ENCODE measurements at regions not wholly inside any gene's neighbourhood (a gene's known extent, or its start where the extent isn't known, plus 50 kb on each side); places are given as distances from the start of the nearest gene placed in this dataset.

DNA sequence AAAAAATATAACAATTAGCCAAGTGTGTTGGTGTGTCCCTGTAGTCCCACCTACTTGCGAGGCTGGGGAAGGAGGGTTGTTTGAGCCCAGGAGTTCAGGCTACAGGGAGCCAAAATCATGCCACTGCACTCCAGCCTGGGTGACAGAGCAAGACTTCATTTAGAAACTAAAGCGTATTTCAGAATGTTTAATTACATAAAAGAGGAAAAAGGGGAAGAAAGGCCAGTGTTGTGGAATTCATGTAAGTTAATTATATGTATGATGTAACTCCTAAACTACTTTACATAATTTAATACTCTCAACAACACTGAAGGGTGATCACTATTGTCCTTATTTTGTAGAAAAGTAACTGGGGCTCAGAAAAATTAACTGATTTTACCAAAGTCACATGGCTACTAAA, 67.2 kb upstream of the HOPX start:
- Histone ChIP-seq H3K27me3 (ENCODE audit: control insufficient read depth, insufficient read depth, low read length) (peaks cover 7% of the 10 kb centered on the region), H3K4me3 (ENCODE audit: low read depth, low read length) (no peak overlapping the region), H3K36me3 (ENCODE audit: control insufficient read depth, insufficient read depth, low read length) (no peaks in the 10 kb centered on the region)
- TF ChIP-seq, protein P1, sequence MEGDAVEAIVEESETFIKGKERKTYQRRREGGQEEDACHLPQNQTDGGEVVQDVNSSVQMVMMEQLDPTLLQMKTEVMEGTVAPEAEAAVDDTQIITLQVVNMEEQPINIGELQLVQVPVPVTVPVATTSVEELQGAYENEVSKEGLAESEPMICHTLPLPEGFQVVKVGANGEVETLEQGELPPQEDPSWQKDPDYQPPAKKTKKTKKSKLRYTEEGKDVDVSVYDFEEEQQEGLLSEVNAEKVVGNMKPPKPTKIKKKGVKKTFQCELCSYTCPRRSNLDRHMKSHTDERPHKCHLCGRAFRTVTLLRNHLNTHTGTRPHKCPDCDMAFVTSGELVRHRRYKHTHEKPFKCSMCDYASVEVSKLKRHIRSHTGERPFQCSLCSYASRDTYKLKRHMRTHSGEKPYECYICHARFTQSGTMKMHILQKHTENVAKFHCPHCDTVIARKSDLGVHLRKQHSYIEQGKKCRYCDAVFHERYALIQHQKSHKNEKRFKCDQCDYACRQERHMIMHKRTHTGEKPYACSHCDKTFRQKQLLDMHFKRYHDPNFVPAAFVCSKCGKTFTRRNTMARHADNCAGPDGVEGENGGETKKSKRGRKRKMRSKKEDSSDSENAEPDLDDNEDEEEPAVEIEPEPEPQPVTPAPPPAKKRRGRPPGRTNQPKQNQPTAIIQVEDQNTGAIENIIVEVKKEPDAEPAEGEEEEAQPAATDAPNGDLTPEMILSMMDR (IDR thresholded peaks at IDR 0.05; ENCODE audit: insufficient read depth, low read depth, low read length) = no peak
- ChIA-PET POLR2A (no interaction called here), CTCF (no interaction called here)
- no peak for DNase-seq (ENCODE audit: low read depth)

DNA sequence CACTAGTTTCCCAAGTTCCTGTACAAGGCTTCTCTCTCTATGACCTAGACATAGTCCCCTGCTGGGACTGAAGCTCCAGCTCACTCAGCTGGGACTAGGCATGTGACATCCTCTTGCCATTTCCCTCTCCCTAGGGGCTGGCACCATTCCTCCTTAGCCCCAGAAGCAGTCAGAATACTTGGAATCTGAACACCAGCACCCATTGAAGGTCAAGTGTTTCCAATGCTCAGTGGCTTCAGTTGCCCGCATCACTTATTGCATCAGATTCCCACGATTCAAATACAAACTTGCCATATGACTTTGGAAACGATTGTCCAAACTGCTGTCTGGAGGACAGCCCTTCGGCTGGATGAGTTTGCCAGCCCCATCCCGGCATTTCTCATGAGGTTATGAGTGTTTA, 65.5 kb upstream of the HOPX start:
- ChIA-PET CTCF (interaction anchor here (0.7 kb wide), 1 partner anchor 31 kb away, joined by 3 read pairs; no protein-coding TSS in a partner anchor), POLR2A (no interaction called here)
- peaks cover 5% of the 10 kb centered on the region; the same call in 1 of the 2 replicates for H3K27me3 ChIP-seq (ENCODE audit: control insufficient read depth, insufficient read depth, low read length)

DNA sequence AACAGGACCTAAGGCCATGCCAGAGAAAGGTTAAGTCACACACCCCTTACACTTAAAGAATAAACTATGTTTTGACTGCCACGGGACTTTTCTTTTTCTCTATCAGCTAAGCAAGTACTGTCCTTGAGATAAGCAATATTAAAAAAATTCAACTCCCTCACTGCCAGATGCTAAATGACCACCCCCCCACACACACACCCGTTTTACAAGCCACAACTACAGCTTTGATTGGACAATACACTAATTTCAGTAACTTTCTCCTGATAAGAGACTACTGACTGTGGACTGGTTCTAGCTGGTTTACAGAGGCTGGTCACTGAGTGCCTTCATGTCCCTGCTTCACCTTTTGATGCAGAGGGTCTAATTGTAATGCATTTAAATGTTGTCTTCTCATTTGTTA, 63.9 kb upstream of the HOPX start:
- Histone ChIP-seq H3K4me3 (ENCODE audit: low read depth, low read length) (no peak overlapping the region), H3K27me3 (ENCODE audit: control insufficient read depth, insufficient read depth, low read length) (peaks cover 5% of the 10 kb centered on the region), H3K36me3 (ENCODE audit: control insufficient read depth, insufficient read depth, low read length) (no peaks in the 10 kb centered on the region)
- ChIA-PET POLR2A (no interaction called here), CTCF (interaction anchor here (1.1 kb wide), 1 partner anchor 169 kb away, joined by 4 read pairs; no protein-coding TSS in a partner anchor)
- TF ChIP-seq, protein P1 (IDR thresholded peaks at IDR 0.05; ENCODE audit: insufficient read depth, low read depth, low read length) = no peak
- DNase-seq (ENCODE audit: low read depth) = no peak

More for the DNA sequence above, 65.5 kb upstream of the HOPX start:
- Histone ChIP-seq H3K36me3 (ENCODE audit: control insufficient read depth, insufficient read depth, low read length) (no peaks in the 10 kb centered on the region), H3K4me3 (ENCODE audit: low read depth, low read length) (no peak overlapping the region)
- TF ChIP-seq, protein P1 (IDR thresholded peaks at IDR 0.05; ENCODE audit: insufficient read depth, low read depth, low read length) = no peak
- DNase-seq (ENCODE audit: low read depth) = no peak

DNA sequence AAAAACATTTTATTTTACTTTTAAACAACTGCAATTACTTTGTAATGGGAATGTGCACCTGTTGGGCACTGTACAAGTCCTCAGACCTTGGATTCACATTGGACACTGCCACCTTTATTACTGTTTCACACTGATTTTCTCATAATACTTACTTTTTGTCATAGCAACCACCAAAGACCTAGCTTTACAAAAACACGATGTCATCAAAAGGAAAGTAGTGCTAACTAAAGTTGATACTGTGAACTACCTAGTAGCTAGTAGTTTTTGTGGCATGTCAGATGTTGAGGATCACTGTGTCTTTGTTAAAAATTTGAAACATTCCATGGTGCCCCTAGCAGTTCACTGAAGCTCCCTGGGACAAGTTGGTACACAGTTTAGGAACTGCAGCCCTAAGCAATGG, 62.9 kb upstream of the HOPX start:
- no peak overlapping the region for H3K4me3 ChIP-seq (ENCODE audit: low read depth, low read length)
- H3K36me3 ChIP-seq (ENCODE audit: control insufficient read depth, insufficient read depth, low read length) = no peaks in the 10 kb centered on the region
- DNase-seq (ENCODE audit: low read depth) = no peak
- CTCF ChIA-PET = interaction anchor here (0.8 kb wide), 1 partner anchor 116 kb away, joined by 3 read pairs; no protein-coding TSS in a partner anchor
- POLR2A ChIA-PET = no interaction called here
- TF ChIP-seq, protein P1 (IDR thresholded peaks at IDR 0.05; ENCODE audit: insufficient read depth, low read depth, low read length) = no peak
- H3K27me3 ChIP-seq (ENCODE audit: control insufficient read depth, insufficient read depth, low read length) = peaks cover 5% of the 10 kb centered on the region

DNA sequence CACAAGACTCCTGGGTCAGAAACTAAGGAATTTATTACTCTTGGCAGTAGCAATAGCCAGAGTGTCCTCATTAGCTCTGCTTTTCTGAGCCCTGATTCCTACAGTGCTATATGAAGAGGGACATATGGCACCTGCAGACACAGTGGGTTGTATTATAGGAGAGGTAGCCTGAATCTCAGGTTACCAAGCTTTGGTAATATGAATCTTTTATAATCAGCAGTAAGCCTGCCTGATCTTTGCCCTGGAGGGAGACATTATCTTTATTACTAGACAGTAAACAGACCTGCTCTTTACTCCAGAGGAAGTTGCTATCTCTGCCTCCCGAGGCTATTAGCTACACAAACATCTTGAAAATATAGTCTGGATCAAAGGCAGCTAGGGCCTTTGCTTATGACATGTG, 62.5 kb upstream of the HOPX start:
- TF ChIP-seq, protein P1 (IDR thresholded peaks at IDR 0.05; ENCODE audit: insufficient read depth, low read depth, low read length) = no peak
- CTCF ChIA-PET = interaction anchor here (0.8 kb wide), 1 partner anchor 116 kb away, joined by 3 read pairs; no protein-coding TSS in a partner anchor
- DNase-seq (ENCODE audit: low read depth) = no peak

More for the DNA sequence above, 62.5 kb upstream of the HOPX start:
- POLR2A ChIA-PET = no interaction called here
- H3K27me3 ChIP-seq (ENCODE audit: control insufficient read depth, insufficient read depth, low read length) = peaks cover 5% of the 10 kb centered on the region
- H3K4me3 ChIP-seq (ENCODE audit: low read depth, low read length) = no peak overlapping the region
- H3K36me3 ChIP-seq (ENCODE audit: control insufficient read depth, insufficient read depth, low read length) = no peaks in the 10 kb centered on the region

Data from BJ (cell line).